ENCODE measurements at regions not wholly inside any gene's neighbourhood (a gene's known extent, or its start where the extent isn't known, plus 50 kb on each side); places are given as distances from the start of the nearest gene placed in this dataset.

DNA sequence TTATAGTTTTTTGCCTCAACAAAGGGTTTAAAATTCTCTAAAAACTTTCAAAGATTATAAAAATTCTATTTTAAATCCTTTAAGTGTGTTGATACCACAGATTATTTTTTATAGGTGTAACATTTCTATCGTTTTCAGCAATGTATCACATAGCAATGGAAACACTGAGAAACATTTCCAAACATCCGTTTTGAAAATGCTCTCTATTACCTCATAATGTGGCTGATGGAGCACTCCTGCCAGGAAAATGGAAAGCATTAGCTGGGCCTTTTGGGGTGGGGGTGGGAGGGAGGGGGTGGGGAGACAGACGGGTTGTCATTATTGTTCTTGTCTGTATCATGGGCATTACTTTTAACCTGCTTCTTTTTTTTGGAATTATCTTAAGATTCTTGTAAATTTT is 516.5 kb downstream of the ACTL7B start:
- TF ChIP-seq, protein P1, sequence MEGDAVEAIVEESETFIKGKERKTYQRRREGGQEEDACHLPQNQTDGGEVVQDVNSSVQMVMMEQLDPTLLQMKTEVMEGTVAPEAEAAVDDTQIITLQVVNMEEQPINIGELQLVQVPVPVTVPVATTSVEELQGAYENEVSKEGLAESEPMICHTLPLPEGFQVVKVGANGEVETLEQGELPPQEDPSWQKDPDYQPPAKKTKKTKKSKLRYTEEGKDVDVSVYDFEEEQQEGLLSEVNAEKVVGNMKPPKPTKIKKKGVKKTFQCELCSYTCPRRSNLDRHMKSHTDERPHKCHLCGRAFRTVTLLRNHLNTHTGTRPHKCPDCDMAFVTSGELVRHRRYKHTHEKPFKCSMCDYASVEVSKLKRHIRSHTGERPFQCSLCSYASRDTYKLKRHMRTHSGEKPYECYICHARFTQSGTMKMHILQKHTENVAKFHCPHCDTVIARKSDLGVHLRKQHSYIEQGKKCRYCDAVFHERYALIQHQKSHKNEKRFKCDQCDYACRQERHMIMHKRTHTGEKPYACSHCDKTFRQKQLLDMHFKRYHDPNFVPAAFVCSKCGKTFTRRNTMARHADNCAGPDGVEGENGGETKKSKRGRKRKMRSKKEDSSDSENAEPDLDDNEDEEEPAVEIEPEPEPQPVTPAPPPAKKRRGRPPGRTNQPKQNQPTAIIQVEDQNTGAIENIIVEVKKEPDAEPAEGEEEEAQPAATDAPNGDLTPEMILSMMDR (IDR thresholded peaks at IDR 0.05; ENCODE audit: insufficient read depth, low read depth, low read length): no peak
- TF ChIP-seq EZH2 (IDR thresholded peaks at IDR 0.05; ENCODE audit: insufficient read depth, low read length): no peak

All from astrocyte (in vitro differentiated cells and primary cell).